ENCODE measurements at regions not wholly inside any gene's neighbourhood (a gene's known extent, or its start where the extent isn't known, plus 50 kb on each side); places are given as distances from the start of the nearest gene placed in this dataset.
A peak's percentile ranks its signal among the peaks of the same experiment; 100 is the strongest.

DNA sequence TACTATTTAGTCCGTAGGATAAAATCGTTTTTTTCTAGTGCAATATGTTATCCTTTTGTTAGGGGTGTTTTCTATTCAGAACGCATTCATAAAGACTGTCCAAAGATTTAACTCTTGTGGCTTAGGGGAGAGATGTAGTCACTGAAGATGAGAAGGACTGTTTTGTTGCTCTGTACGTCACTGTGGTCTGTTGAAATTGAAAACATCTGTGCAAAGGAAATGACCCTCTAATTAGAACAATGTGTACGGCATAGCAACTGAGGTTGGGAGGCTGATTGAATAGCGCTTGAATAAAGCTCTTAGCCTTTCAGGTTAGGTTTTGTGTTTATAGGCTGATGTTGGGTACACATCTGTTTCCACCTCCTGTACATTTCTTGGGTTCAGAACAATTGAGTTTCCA is 453.4 kb upstream of the AKR1E2 start:
- Histone ChIP-seq H3K27ac (peak overlapping the region; percentile 64), H3K4me3 (no peak overlapping the region), H3K9me3 (replicated peaks) (no peaks in the 10 kb centered on the region), H3K4me1 (replicated peaks) (peaks cover 19% of the 10 kb centered on the region), H3K27me3 (replicated peaks) (no peaks in the 10 kb centered on the region), H3K36me3 (no peaks in the 10 kb centered on the region)
- peak; percentile 59 to 92 for DNase-seq (ENCODE audit: low read depth in 1 of 2, low spot score in 2 of 2)

DNA sequence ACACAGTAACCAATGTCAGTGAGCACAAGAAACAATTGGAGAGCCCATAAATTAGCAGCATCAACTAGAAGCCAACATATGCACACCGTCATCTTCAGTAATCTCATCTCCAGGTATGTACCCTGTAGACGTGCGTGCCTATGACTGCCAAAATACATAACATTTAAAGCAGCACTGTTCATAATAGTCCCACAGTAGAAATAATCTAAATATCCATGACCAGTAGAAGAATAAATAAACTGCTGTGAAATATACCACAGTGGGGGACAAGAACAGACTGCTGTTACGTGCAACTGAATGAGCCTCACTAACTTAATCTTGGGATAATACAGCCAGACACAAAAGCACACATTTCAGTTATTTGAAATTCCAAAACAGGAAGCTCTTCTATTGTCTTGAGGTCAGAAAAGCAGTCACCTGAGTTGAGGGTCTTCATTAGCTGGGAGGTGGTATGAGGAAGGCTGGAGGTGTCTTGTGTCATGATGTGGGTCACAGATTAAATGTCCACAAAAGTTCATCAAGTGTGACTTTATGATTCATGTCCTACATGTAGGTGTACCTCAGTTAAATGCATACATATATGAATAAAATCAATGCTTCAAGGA is 454.2 kb upstream of the AKR1E2 start:
- peaks cover 19% of the 10 kb centered on the region for H3K4me1 ChIP-seq (replicated peaks)
- H3K27ac ChIP-seq: peak overlapping the region; percentile 64
- H3K36me3 ChIP-seq: no peaks in the 10 kb centered on the region
- H3K27me3 ChIP-seq (replicated peaks): no peaks in the 10 kb centered on the region
- peak in 1 of 2 experiments; percentile 20 for DNase-seq (ENCODE audit: low read depth in 1 of 2, low spot score in 2 of 2)
- no peak overlapping the region for H3K4me3 ChIP-seq
- no peaks in the 10 kb centered on the region for H3K9me3 ChIP-seq (replicated peaks)

DNA sequence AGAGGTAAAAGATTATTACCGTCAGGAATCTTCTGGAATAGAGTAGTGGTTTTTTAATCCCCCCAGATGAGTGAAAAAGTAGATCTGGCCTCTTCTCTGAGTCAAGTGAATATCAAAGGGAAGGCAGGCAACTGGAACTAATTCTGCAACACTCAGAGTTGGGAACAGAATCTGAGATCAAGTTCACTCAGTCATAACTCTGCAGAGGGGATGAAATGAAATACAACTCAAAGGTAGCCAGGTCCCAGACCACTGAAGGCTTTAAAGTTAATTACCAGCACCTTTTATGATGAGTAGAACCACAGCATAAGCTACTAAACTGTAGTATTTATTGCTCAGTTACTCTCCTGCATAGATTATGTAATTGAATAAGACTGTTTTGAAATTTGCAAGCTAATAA is 455.6 kb upstream of the AKR1E2 start:
- Histone ChIP-seq H3K27ac (no peak overlapping the region), H3K27me3 (replicated peaks) (no peaks in the 10 kb centered on the region), H3K4me1 (replicated peaks) (peaks cover 19% of the 10 kb centered on the region), H3K4me3 (no peak overlapping the region), H3K9me3 (replicated peaks) (no peaks in the 10 kb centered on the region), H3K36me3 (no peaks in the 10 kb centered on the region)
- no peak for DNase-seq (ENCODE audit: low read depth in 1 of 2, low spot score in 2 of 2)

DNA sequence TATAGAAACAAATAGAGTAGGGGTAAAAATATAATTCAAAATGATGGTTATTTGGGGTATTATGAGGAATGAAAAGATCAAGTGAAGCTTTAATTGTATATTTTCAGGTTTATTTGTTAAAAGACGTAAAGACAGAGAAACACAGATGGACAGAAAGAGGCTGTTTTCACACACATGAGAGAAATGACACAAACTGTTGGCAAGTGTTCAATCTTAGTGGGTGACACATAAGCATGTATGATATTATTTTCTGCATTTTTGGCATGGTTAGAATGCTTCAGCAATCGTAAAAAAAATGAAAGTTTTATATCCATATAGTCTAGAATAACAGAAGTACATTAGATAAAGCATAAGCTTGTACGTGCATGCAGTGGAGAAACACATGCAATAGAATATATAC is 464.4 kb upstream of the AKR1E2 start:
- H3K27ac ChIP-seq: no peak overlapping the region
- no peak overlapping the region for H3K4me3 ChIP-seq
- no peaks in the 10 kb centered on the region for H3K36me3 ChIP-seq
- H3K27me3 ChIP-seq (replicated peaks): no peaks in the 10 kb centered on the region
- no peak for DNase-seq (ENCODE audit: low read depth in 1 of 2, low spot score in 2 of 2)
- no peaks in the 10 kb centered on the region for H3K4me1 ChIP-seq (replicated peaks)
- H3K9me3 ChIP-seq (replicated peaks): no peaks in the 10 kb centered on the region

DNA sequence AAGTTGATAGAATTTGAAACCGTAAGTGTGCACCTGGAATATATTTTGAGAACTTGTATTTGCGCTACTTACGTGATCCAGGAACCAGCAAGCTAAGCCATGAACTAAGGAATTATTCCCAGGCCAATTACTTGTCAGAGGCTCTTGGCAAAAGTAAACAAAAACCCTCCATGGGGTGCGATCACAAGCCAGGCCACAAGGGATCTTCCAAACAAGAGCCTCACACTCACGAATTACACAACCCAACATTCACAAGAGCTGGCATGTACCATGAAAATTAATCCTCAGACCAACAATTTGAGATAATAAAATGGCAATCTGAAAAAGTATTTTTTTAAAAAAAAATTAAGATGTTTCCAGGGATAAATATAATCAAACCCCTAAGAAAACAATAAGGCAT is 467.0 kb upstream of the AKR1E2 start:
- no peaks in the 10 kb centered on the region for H3K9me3 ChIP-seq (replicated peaks)
- no peaks in the 10 kb centered on the region for H3K27me3 ChIP-seq (replicated peaks)
- no peak for DNase-seq (ENCODE audit: low read depth in 1 of 2, low spot score in 2 of 2)
- H3K4me1 ChIP-seq (replicated peaks): peaks cover 10% of the 10 kb centered on the region
- H3K27ac ChIP-seq: no peak overlapping the region
- H3K36me3 ChIP-seq: no peaks in the 10 kb centered on the region
- no peak overlapping the region for H3K4me3 ChIP-seq

DNA sequence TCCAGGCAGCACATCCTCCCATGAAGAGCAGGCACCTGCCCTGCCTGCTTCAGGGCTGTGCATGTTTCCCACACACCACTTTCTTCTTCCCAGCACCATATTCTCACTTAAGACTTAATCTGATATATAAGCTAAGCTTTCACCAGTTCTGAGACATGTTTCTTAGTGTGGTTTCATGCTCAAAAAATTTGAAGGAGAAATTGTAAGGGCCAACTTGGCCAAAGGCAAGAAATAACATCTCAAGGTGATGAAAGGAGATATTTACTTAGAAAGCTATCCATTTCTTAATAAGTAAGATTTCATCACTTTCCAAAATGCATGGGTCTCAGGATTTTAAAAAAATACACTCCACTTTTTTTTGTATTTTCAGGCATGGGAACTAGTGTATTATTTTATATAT is 468.1 kb upstream of the AKR1E2 start:
- H3K27me3 ChIP-seq (replicated peaks): no peaks in the 10 kb centered on the region
- no peaks in the 10 kb centered on the region for H3K36me3 ChIP-seq
- DNase-seq (ENCODE audit: low read depth in 1 of 2, low spot score in 2 of 2): no peak
- H3K4me3 ChIP-seq: no peak overlapping the region
- H3K4me1 ChIP-seq (replicated peaks): peaks cover 21% of the 10 kb centered on the region
- no peak overlapping the region for H3K27ac ChIP-seq
- no peaks in the 10 kb centered on the region for H3K9me3 ChIP-seq (replicated peaks)

DNA sequence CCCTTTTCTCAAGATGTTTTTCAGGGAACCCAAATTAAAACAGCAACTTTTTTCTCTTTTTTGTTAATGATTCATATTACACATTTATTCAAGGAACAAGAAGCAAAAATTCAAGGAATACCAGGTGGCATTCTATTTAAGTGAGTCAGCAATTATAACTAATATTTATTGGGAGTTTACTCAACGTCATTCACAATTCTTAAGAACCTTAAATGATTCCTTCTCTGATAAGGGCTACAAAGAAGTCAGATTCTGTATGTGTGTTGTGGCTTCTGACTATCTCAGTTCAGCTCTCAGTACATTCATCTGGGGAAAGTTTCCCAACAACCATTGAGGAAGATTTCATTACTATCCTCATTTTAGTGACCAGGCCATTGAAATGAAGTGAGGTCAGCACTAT is 470.7 kb upstream of the AKR1E2 start:
- Histone ChIP-seq H3K4me1 (replicated peaks) (peaks cover 39% of the 10 kb centered on the region), H3K9me3 (replicated peaks) (no peaks in the 10 kb centered on the region), H3K4me3 (no peak overlapping the region), H3K27me3 (replicated peaks) (no peaks in the 10 kb centered on the region), H3K36me3 (no peaks in the 10 kb centered on the region), H3K27ac (no peak overlapping the region)
- no peak for DNase-seq (ENCODE audit: low read depth in 1 of 2, low spot score in 2 of 2)

DNA sequence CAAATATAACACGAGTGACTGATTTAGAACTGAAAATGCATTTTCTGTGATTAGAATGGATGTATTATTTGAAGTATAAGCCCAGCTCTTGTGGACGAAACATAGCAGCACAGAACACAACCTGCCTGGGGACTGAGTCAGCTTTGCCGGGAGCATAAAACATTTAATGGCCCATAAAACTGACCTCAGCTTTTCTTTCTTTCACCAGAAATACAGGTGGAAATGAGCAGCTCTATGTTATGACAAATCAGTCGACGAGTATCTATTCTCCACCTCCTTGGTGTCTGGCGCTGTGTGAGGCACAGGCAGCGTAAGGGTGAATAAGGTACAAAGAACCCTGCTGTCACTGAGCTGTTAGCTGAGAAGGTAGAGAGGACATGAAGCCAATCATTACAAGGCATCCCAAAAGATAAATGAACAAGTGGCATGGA is 471.6 kb upstream of the AKR1E2 start:
- Histone ChIP-seq H3K4me3 (no peak overlapping the region), H3K27me3 (replicated peaks) (no peaks in the 10 kb centered on the region), H3K36me3 (no peaks in the 10 kb centered on the region), H3K27ac (peak overlapping the region; percentile 35), H3K9me3 (replicated peaks) (no peaks in the 10 kb centered on the region), H3K4me1 (replicated peaks) (peaks cover 39% of the 10 kb centered on the region)
- no peak for DNase-seq (ENCODE audit: low read depth in 1 of 2, low spot score in 2 of 2)

DNA sequence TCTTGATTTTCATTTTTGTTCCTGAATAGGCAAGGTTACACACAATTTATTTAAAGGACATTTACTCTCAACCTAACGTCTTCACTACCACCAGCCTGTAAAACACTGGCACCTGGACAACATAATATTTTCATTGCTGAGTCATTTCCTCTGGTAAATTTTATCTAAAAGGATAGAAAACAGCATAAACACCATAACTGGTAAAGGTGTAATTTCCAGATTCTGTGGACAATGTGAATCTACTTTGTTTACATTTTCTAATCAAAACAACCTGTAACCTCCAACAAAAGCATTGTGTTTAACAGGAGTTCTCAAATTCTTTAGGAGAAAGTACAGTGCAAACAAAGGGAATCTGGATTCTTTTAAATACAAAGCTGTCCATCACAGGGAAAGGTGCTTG is 472.0 kb upstream of the AKR1E2 start:
- Histone ChIP-seq H3K27ac (peak overlapping the region; percentile 35), H3K9me3 (replicated peaks) (no peaks in the 10 kb centered on the region), H3K27me3 (replicated peaks) (no peaks in the 10 kb centered on the region), H3K4me1 (replicated peaks) (peaks cover 39% of the 10 kb centered on the region), H3K4me3 (no peak overlapping the region), H3K36me3 (no peaks in the 10 kb centered on the region)
- peak in 1 of 2 experiments; percentile 71 for DNase-seq (ENCODE audit: low read depth in 1 of 2, low spot score in 2 of 2)

DNA sequence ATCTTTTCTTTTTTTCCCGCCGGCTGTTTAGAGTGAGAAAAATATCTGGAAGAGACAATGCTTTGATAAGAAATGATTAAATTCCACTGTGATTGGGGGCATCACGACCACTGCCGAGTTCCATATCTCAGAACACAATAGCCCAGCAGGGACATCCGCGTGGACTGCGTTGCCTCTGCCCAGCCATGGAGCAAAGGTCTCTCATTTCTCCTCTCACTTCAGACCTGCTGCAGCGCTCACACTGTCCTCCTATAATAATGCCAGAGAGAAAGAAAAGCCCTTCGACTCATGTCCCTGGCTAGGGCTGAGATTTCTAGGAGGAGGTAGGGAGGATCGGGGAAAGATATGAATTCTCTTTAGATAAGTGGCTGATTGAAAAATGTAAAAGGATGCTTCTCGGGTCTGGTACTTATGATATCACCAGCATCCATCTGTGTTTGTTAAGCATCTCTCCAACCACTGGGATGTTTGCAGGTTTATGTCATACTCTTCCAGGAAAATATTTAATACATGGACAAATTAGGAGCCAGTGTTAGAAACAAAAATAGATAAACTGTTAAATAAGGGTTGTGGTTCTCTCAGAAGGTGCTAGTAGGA is 472.9 kb upstream of the AKR1E2 start:
- DNase-seq (ENCODE audit: low read depth in 1 of 2, low spot score in 2 of 2): no peak
- Histone ChIP-seq H3K27ac (no peak overlapping the region), H3K9me3 (replicated peaks) (no peaks in the 10 kb centered on the region), H3K4me1 (replicated peaks) (peaks cover 39% of the 10 kb centered on the region), H3K4me3 (no peak overlapping the region), H3K36me3 (no peaks in the 10 kb centered on the region), H3K27me3 (replicated peaks) (no peaks in the 10 kb centered on the region)

DNA sequence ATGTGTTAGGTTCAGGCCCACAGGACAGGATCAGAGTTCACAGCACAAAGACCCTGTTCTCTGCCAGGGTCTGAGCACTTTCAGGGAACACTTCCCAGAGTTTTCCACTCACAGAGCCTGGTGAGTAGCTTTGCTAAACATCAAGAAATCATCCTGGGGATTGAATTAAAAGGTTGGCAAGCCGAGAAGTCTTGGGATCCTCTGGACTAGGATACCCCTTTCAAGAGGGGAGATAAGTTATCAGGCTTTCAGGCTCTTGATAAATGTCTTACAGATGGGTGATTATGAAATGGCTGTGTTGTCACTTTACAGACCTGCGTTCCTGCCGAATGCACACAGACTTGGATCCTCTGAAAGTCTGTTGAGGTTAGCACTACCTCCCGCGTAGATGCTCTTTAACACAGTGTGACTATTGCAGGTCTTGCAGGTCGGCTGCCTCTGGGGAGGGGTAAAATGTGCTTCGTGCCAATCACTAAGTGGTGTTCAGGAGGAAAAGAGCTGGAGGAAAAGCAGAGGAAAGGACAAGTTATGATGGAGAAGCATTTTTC is 473.5 kb upstream of the AKR1E2 start:
- DNase-seq (ENCODE audit: low read depth in 1 of 2, low spot score in 2 of 2): no peak
- Histone ChIP-seq H3K27ac (no peak overlapping the region; the same call in 1 of the 2 replicates), H3K4me1 (replicated peaks) (peaks cover 39% of the 10 kb centered on the region), H3K9me3 (replicated peaks) (no peaks in the 10 kb centered on the region), H3K4me3 (no peak overlapping the region), H3K27me3 (replicated peaks) (no peaks in the 10 kb centered on the region), H3K36me3 (no peaks in the 10 kb centered on the region)

DNA sequence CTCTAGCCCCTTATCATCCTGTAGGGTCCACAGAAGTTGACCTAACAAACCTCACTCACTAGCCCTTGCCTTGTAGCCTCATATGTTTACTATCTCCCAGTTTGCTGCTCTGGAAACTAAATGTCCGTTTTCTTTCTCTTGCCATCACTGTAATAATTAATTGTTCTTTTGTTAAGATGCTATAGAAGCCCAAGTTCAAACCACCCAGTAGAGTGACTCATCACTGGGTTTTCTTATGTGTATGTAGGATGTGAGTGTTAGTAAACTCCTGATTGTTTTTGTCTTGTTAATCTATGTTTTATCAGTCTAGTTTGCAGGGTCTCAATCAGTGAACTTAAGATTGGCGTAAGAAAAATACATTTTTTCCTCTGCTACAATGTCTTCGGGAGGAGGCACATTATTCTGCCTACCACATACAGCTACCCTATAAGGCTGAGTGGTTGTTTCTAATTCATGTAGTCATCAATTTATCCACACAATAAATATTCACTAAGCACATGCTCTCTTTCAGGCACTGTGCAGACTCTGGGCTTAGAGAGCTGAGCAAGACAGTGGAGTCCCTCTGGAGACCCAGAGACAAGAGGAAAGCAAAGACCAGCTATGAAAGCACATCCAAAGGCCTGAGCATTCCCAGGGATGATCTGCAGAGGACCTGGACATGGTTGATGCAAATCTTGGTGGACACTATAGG is 474.1 kb upstream of the AKR1E2 start:
- DNase-seq (ENCODE audit: low read depth in 1 of 2, low spot score in 2 of 2): peak in 1 of 2 experiments; percentile 79
- H3K9me3 ChIP-seq (replicated peaks): no peaks in the 10 kb centered on the region
- peaks cover 39% of the 10 kb centered on the region for H3K4me1 ChIP-seq (replicated peaks)
- no peak overlapping the region for H3K4me3 ChIP-seq
- H3K27ac ChIP-seq: peak overlapping the region; percentile 25
- no peaks in the 10 kb centered on the region for H3K36me3 ChIP-seq
- H3K27me3 ChIP-seq (replicated peaks): no peaks in the 10 kb centered on the region

DNA sequence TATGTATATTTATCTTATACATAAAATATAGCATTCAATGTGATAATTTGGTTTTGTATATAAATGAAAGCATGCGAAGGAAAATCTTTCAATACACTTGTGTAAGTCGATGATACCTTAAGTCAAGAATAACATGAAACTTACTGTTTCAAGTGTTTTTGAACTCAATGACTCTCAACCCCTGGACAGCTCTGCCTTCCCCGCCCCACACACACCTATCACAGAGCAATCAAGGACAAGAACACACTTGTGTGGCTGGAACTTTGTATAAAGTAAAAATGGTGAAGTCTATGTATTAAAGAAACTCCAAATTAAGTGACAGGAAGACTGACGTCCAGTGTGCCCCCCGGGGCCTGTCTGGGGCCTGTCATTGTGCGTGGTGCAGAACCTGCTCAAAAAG is 478.6 kb upstream of the AKR1E2 start:
- no peak for DNase-seq (ENCODE audit: low read depth in 1 of 2, low spot score in 2 of 2)
- Histone ChIP-seq H3K27me3 (replicated peaks) (no peaks in the 10 kb centered on the region), H3K4me1 (replicated peaks) (peaks cover 25% of the 10 kb centered on the region), H3K4me3 (no peak overlapping the region), H3K27ac (no peak overlapping the region), H3K9me3 (replicated peaks) (no peaks in the 10 kb centered on the region), H3K36me3 (no peaks in the 10 kb centered on the region)
